ENCODE measurements at regions not wholly inside any gene's neighbourhood (a gene's known extent, or its start where the extent isn't known, plus 50 kb on each side); places are given as distances from the start of the nearest gene placed in this dataset.
A peak's percentile ranks its signal among the peaks of the same experiment; 100 is the strongest.
"Not testable (repeated sequence)": the region's sequence is repeated elsewhere in the genome, so short reads cannot be mapped to it uniquely, and the experiment has no call there.

DNA sequence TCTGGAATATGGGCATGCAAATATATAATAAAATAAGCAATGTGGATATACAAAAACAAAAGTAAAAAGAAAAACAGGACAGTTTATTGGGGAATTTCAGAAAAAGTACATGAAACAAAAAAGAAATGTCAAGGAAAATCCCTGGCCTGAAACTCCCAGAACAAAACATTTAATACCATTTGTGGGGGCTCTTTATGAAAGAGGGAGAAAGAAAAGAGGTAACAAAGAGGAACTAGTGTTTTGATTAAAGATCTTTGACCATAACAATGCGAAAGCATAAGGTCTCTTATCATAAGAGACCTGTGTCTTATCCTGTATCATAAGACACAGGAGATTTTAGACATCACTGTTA, 88.6 kb upstream of the ARID1B start:
- DNase-seq (ENCODE audit: low spot score), result no peak

DNA sequence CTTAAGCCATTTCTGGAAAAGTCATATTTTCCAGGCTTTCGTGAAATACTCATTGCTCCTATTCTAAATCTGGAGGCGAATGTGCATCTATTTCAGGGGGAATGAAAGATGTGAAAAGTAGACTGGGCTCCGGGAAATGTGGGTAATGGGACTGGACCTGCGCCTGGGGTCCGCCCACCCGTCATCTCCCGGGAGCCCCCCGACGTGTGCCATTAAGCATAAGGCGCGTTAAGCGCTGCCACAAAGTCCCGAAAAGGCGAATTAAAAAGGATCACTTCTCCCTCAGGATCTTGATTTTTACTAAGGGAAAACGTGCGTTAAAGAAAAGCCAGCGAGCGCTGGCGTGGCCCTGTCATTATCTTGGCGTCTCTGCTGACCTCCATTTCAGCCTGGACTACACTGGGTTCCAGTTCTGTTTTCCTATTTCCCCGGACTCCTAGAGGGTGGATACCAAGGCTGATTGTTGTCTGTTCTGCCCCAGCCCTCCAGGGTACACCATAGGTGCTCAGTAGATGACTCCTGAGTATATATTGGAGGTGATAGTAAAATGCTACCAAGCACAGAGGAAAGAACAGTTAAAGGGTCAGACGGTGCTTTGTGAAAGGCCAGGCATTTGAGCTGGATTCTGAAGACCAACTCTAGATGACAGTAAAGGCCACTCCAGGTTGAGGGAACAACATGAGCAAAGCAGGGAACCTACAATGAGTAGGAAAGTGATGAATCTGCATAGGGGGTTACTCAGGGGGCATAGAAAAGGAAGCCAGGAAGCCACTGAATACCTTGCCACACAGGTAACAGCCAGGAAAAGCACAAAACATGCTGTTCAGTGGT, 89.2 kb upstream of the ARID1B start:
- DNase-seq (ENCODE audit: low spot score), result no peak

DNA sequence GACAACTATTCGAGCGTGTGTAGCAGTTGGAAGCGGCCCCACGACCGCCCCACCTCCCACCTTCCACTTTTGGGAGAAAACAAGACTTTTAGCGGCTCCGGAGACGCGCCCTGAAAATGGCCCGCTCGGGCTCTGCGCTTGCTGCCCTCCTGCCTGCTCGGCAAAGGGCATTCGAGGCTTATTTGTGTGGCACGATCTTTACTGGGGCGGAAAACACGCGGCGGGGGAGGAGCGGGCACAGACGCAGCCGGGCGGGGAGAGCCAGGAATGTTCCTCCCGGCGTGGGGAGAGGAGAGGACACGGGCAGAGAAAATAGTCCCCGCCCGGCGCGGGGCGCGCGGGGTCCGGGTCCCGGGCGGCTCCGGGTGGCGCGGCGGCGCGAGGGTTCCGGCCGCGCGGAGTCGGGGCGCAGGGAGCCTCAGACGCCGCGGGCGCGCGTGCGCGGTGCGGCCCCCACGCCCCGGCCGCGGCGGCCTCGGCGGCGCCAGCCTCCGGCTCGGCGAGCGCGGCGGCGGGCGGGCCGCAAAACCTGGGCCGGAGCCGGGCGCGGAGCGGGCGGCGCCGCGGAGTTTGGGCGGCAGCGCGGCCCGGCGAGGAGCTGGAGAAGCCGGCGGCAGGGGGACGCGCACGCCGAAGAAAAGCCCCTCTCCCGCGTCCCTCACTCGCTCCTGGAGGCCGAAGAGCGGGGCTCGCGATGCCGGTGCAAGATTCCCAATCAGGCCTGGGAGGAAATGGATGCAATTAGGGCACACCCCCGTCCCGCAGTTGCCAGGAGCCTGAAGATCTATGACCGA, 90.0 kb upstream of the ARID1B start:
- DNase-seq (ENCODE audit: low spot score), result peak; percentile 94

DNA sequence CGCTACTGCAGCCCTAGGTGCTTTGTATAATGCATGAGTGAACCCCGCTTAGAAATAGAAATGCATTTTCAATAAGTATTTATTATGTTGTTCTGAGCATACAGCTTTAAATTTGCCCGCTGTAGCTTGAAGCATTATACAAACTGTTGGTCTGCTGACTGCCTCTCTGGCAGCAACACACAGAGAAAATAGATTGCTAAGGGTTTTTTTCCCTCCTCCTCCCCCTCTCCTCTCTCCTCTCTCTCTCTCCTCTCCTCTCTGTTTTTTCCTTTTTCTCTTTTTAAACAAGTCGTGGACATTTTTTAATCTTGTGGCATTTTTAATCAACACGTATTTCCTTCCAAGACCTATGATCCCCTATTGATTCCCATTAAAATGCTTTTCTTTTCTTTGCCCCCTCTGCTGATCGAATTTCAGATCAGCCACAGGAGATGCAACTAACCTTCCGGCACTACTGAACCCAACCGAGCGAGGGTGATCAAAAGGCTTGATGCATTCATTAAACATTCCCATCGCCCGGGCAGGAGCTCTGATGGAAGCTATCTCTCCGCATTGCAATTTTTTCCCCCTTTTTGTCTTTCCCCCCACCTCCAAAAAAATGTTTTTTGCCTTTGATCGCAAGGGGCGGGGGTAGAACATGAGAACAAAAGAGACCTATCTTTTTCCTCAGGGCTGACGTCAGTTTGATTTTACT, 90.7 kb upstream of the ARID1B start:
- peak; percentile 79 for DNase-seq (ENCODE audit: low spot score)

- no peak for DNase-seq (ENCODE audit: low spot score)
These were observed 91.4 kb upstream of the ARID1B start for GRCh38 chr6:156685823-156686222.

GRCh38 chr6:156683821-156684220, 93.4 kb upstream of the ARID1B start:
- no peak for DNase-seq (ENCODE audit: low spot score)

GRCh38 chr6:156676721-156677120, 100.5 kb upstream of the ARID1B start:
- DNase-seq (ENCODE audit: low spot score), result no peak

DNA sequence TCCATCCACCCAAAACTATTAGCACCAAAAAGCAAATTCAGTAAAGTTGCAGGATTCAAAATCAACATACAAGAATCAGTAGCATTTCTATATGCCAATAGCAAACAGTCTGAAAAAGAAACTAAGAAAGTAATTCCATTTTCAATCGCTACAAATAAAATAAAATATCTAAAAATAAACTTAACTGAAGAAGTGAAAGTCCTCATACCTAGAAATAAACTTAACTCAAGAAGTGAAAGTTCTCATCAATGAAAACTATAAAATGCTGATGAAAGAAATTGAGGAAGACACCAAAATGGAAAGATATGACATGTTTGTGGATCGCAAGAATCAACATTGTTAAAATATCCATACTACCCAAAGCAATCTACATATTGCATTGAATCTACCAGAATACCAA, 103.0 kb upstream of the ARID1B start:
- no peak for DNase-seq (ENCODE audit: low spot score)

DNA sequence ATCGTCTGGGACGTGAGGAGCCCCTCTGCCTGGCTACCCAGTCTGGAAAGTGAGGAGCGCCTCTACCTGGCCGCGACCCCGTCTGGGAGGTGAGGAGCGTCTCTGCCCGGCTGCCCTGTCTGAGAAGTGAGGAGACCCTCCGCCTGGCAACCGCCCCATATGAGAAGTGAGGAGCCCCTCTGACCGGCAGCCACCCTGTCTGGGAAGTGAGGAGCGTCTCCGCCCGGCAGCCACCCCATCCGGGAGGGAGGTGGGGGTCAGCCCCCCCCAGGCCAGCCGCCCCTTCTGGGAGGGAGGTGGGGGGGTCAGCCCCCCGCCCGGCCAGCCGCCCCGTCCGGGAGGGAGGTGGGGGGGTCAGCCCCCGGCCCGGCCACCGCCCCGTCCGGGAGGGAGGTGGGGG, 107.1 kb upstream of the ARID1B start:
- not testable (repeated sequence) for DNase-seq (ENCODE audit: low spot score)

DNA sequence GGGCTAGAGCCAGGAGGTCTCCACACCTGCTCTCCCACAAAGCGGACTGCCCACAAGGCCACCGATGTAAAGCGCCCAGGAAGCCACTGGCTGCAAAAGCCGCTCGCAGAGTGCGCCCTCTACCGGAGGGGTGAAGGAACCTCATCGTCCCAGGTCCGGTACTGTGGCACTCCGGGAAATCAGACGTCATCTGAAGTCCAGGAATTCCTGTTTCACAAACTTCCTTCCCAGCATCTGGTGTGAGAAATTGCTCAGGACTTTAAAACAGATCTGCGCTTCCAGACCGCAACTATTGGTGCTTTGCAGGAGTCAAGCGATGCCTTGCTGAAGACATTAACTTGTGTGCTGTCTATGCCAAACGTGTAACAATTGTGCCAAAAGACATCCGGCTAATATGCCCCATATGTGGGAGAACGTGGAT, 115.1 kb upstream of the ARID1B start:
- DNase-seq (ENCODE audit: low spot score), result no peak

- no peak for DNase-seq (ENCODE audit: low spot score)
These were observed 116.8 kb upstream of the ARID1B start for GRCh38 chr6:156660389-156660788.

- no peak for DNase-seq (ENCODE audit: low spot score)
These were observed 117.4 kb upstream of the ARID1B start for GRCh38 chr6:156659822-156660198.

- DNase-seq (ENCODE audit: low spot score), result no peak
These were observed 118.0 kb upstream of the ARID1B start for GRCh38 chr6:156658966-156659821.

GRCh38 chr6:156658186-156658965, 118.8 kb upstream of the ARID1B start:
- DNase-seq (ENCODE audit: low spot score), result no peak

- DNase-seq (ENCODE audit: low spot score), result no peak
These were observed 119.9 kb upstream of the ARID1B start for GRCh38 chr6:156657296-156657695.

GRCh38 chr6:156654919-156655918, 122.0 kb upstream of the ARID1B start:
- DNase-seq (ENCODE audit: low spot score), result no peak

DNA sequence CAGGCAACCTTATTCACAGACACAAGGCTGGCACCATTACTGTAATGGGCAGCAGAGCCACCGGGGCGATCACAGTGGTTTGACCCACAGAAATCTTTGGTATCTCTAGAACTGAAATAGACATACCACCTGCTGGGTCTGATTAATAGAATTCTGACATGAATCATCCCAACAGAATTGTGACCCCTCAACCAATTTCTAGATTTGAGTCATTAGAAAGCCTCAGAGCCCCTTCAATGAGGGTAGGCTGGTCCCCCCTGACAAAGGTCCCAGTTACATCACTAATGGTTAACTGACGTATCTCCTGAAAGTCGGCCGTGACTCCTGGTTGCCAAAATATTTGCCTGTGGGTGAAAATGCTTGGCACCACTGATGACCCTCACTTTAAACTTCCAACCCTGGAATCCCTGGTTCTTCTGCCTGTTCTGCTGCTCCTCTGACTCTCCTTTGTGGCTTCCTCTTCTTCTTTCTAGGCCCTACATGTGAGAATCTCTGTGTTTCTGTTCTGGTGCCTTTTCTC, 124.9 kb upstream of the ARID1B start:
- DNase-seq (ENCODE audit: low spot score), result no peak

- DNase-seq (ENCODE audit: low spot score), result no peak
These were observed 125.7 kb upstream of the ARID1B start for GRCh38 chr6:156651486-156651885.

DNA sequence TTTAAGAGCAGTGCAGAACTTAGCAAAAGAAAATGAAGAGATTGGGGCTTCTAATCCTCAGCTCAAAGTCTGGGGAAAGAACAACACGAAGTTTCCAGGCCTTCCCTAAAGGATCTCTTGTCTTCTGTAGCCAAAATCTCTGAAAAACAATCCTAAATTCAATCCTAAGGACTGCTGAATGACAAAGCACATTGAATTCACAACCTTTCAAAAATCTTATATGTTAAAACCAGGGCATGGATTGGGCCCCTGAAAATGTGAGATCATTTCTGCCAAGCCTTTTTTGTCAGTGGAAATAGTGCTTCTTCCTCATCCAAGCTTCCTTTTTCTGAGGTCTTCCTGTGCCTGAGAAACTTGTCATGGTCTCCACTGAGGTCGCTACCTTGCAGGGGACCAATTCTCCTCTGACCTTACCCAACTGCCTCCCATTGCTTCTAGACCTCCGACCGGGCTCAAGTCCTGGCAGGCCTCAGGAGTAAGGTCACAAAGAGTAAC, 126.2 kb upstream of the ARID1B start:
- no peak for DNase-seq (ENCODE audit: low spot score)

All from Ammon's horn (tissue), 1 donor.